B cell (primary cell): ENCODE measurements at regions not wholly inside any gene's neighbourhood (a gene's known extent, or its start where the extent isn't known, plus 50 kb on each side); places are given as distances from the start of the nearest gene placed in this dataset.

Experiments used
- ATAC-seq: fragments of 200-7000 bp; cut with Tn5 transposase; one replicate; pipeline ENCODE4 v1.10.0; 2021; ENCODE audit warnings: low read depth, mild to moderate bottlenecking, moderate number of reproducible peaks, moderate library complexity
- CTCF ChIA-PET: fragments of 350-600 bp; sonication (Branson Sonifier 250); formaldehyde crosslinking; loops from one replicate; lab custom pipeline; 2021; ENCODE audit warnings: antibody characterized with exemption, inconsistent platforms; lab: Charles Lee
- POLR2A ChIA-PET: fragments of 350-600 bp; sonication (Branson Sonifier 250); formaldehyde crosslinking; loops from one replicate; lab custom pipeline; 2021; ENCODE audit warnings: antibody characterized with exemption; lab: Charles Lee
- DNase-seq: peaks from one replicate; pipeline ENCODE4 v3.0.0; 2013
- H2AFZ ChIP-seq: 2 replicates; pipeline ENCODE4 v1.6.1; 2012; ENCODE audit warnings: mild to moderate bottlenecking, low read depth, low read length; ENCODE audit not compliant: insufficient read depth, poor library complexity, severe bottlenecking
- H3K27ac ChIP-seq, 2 donors: 1 replicate in 1 of 2; 2 replicates in 1 of 2; pipeline ENCODE4 v1.5.1; 2012 to 2013; ENCODE audit warnings: low read length in 2 of 2, mild to moderate bottlenecking in 2 of 2, moderate library complexity in 1 of 2
- H3K27me3 ChIP-seq, 4 experiments: fragments of 200-600 bp in 1 of 4; sonication (generic) in 1 of 4; replicated peaks in 1 of 4; 1 replicate in 2 of 4; 2 replicates in 2 of 4; pipeline versions ENCODE4 v1.6.1 to v1.7.0; 2013 to 2016; ENCODE audit warnings: low read length in 3 of 4, mild to moderate bottlenecking in 2 of 4, mixed read lengths in 1 of 4, moderate library complexity in 1 of 4; ENCODE audit not compliant: insufficient read depth in 4 of 4, control insufficient read depth in 3 of 4; ENCODE audit errors: control extremely low read depth in 1 of 4
- H3K36me3 ChIP-seq, 2 experiments: replicated peaks in 1 of 2; 1 replicate in 1 of 2; 2 replicates in 1 of 2; pipeline versions ENCODE4 v1.6.1 to v1.7.1; 2013; ENCODE audit warnings: low read length in 1 of 2; ENCODE audit not compliant: insufficient read depth in 2 of 2, control insufficient read depth in 1 of 2; ENCODE audit errors: control extremely low read depth in 1 of 2, extremely low read depth in 1 of 2
- H3K4me1 ChIP-seq, 2 donors: fragments of 200-600 bp in 1 of 2; sonication (generic) in 1 of 2; 1 replicate in 1 of 2; 2 replicates in 1 of 2; pipeline versions ENCODE4 v1.5.1 to v1.6.1; 2013 to 2017; ENCODE audit warnings: low read length in 2 of 2; ENCODE audit not compliant: control insufficient read depth in 2 of 2, insufficient read depth in 2 of 2
- H3K4me2 ChIP-seq: replicated peaks from 2 replicates; pipeline ENCODE3; 2012; ENCODE audit warnings: mild to moderate bottlenecking, low read depth, low read length; ENCODE audit not compliant: poor library complexity, severe bottlenecking
- H3K4me3 ChIP-seq, 5 experiments: fragments of 200-600 bp in 1 of 5; sonication (generic) in 1 of 5; 1 replicate in 3 of 5; 2 replicates in 2 of 5; pipeline versions ENCODE4 v1.5.1 to v1.7.0; 2011 to 2016; ENCODE audit warnings: low read length in 4 of 5, mild to moderate bottlenecking in 4 of 5, low read depth in 2 of 5, control low read depth in 1 of 5, moderate library complexity in 1 of 5; ENCODE audit not compliant: insufficient read depth in 1 of 5; ENCODE audit errors: control extremely low read depth in 1 of 5, extremely low read depth in 1 of 5
- H3K79me2 ChIP-seq: fragments of 200-600 bp; sonication (generic); one replicate; pipeline ENCODE4 v1.6.0; 2016; ENCODE audit warnings: low read length; ENCODE audit not compliant: control insufficient read depth, insufficient read depth
- H3K9ac ChIP-seq: fragments of 200-600 bp; sonication (generic); 2 replicates; pipeline ENCODE4 v1.6.1; 2017; ENCODE audit warnings: mild to moderate bottlenecking, low read length, moderate library complexity
- H3K9me3 ChIP-seq, 3 donors: one replicate each; pipeline versions ENCODE4 v1.6.1 to v1.7.1; 2013; ENCODE audit warnings: low read length in 2 of 3; ENCODE audit not compliant: control insufficient read depth in 2 of 3, insufficient read depth in 1 of 3; ENCODE audit errors: control extremely low read depth in 1 of 3
- H4K20me1 ChIP-seq: 2 replicates; pipeline ENCODE4 v1.6.0; 2012; ENCODE audit warnings: mild to moderate bottlenecking, low read length; ENCODE audit not compliant: insufficient read depth, control insufficient read depth, poor library complexity, severe bottlenecking
- H3K27ac Mint-ChIP-seq: one replicate; pipeline ENCODE4 v1.8.0; 2021; ENCODE audit warnings: mixed read lengths
- H3K27me3 Mint-ChIP-seq: one replicate; pipeline ENCODE4 v1.8.0; 2021; ENCODE audit warnings: mixed read lengths
- H3K4me1 Mint-ChIP-seq: one replicate; pipeline ENCODE4 v1.8.0; 2021; ENCODE audit warnings: mixed read lengths
- H3K4me3 Mint-ChIP-seq: one replicate; pipeline ENCODE4 v1.8.0; 2021; ENCODE audit warnings: mixed read lengths
- H3K9me3 Mint-ChIP-seq: one replicate; pipeline ENCODE4 v1.8.0; 2022; ENCODE audit warnings: mixed read lengths; ENCODE audit not compliant: insufficient read depth
- CTCF ChIP-seq: fragments of 200-600 bp; IDR thresholded peaks from one replicate; pipeline ENCODE4 v1.8.0; 2022; ENCODE audit warnings: antibody characterized with exemption, mild to moderate bottlenecking
- EZH2 ChIP-seq: IDR thresholded peaks from 2 replicates; pipeline ENCODE4 v1.6.1; 2012; ENCODE audit warnings: borderline replicate concordance, low read depth, mild to moderate bottlenecking, moderate library complexity, low read length; ENCODE audit not compliant: insufficient read depth, poor library complexity, severe bottlenecking
- WGBS: methylation state at CpG from one replicate; pipeline ENCODE4 v1.1.5; 2013; ENCODE audit warnings: missing lambda C conversion rate; ENCODE audit not compliant: insufficient coverage; 5-methylcytosine and 5-hydroxymethylcytosine counted together
- intact Hi-C: fragments of 100-400 bp; cut with micrococcal nuclease; formaldehyde crosslinking; loops from one replicate; pipeline ENCODE4 v1.10.0; 2022

- Histone ChIP-seq H3K27me3 (no peaks in the 10 kb centered on the region), H4K20me1 (no peaks in the 10 kb centered on the region), H3K79me2 (no peaks in the 10 kb centered on the region), H3K27ac (no peak overlapping the region), H3K4me2 (no peak overlapping the region), H3K4me3 (no peak overlapping the region), H2AFZ (no peak overlapping the region), H3K9me3 (peaks cover 0 to 33% (median 0%) of the 10 kb centered on the region in 3 donors), H3K4me1 (no peaks in the 10 kb centered on the region), H3K36me3 (no peaks in the 10 kb centered on the region), H3K9ac (no peak overlapping the region)
- Mint-ChIP-seq H3K4me3 (no peak overlapping the region), H3K27ac (no peak overlapping the region), H3K9me3 (no peaks in the 10 kb centered on the region), H3K27me3 (peaks cover 3% of the 10 kb centered on the region), H3K4me1 (no peaks in the 10 kb centered on the region)
- CTCF ChIA-PET = no interaction called here
- POLR2A ChIA-PET = no interaction called here
- intact Hi-C loops = no loop called here
- DNase-seq = no peak
- WGBS = 94% methylated on average over 7 of the region's 11 CpGs
- ATAC-seq = no peak
- TF ChIP-seq CTCF = no peak
- no peak for TF ChIP-seq EZH2
Observed at GRCh38 chr14:101024686-101025085, 121.2 kb upstream of the RTL1 start.

GRCh38 chr14:101025131-101025530 lies 121.6 kb upstream of the RTL1 start:
- 98% methylated on average over 5 of the region's 8 CpGs for WGBS
- Histone ChIP-seq H4K20me1 (no peaks in the 10 kb centered on the region), H3K4me2 (no peak overlapping the region), H2AFZ (no peak overlapping the region), H3K27ac (no peak overlapping the region), H3K9ac (no peak overlapping the region), H3K4me1 (no peaks in the 10 kb centered on the region), H3K79me2 (no peaks in the 10 kb centered on the region), H3K4me3 (no peak overlapping the region), H3K9me3 (peaks cover 0 to 31% (median 0%) of the 10 kb centered on the region in 3 donors), H3K36me3 (no peaks in the 10 kb centered on the region), H3K27me3 (no peaks in the 10 kb centered on the region)
- Mint-ChIP-seq H3K27me3 (peaks cover 3% of the 10 kb centered on the region), H3K27ac (no peak overlapping the region), H3K9me3 (no peaks in the 10 kb centered on the region), H3K4me3 (no peak overlapping the region), H3K4me1 (no peaks in the 10 kb centered on the region)
- no peak for TF ChIP-seq EZH2
- TF ChIP-seq CTCF = no peak
- no peak for DNase-seq
- intact Hi-C loops = no loop called here
- ChIA-PET POLR2A (no interaction called here), CTCF (no interaction called here)
- no peak for ATAC-seq
